Loucy (cell line): ENCODE measurements at regions not wholly inside any gene's neighbourhood (a gene's known extent, or its start where the extent isn't known, plus 50 kb on each side); places are given as distances from the start of the nearest gene placed in this dataset.

Experiments used
- CTCF ChIP-seq: fragments of 200-600 bp; sonication (generic); conservative IDR thresholded peaks from 2 replicates; pipeline ENCODE4 v1.5.1; 2014; ENCODE audit warnings: mild to moderate bottlenecking, antibody characterized with exemption, low read length
- EZH2phosphoT487 ChIP-seq: fragments of 200-600 bp; IDR thresholded peaks from 2 replicates; pipeline ENCODE4 v1.6.1; 2018; ENCODE audit warnings: antibody characterized with exemption, mild to moderate bottlenecking, moderate library complexity, borderline replicate concordance

- TF ChIP-seq CTCF (peak; percentile 66), EZH2phosphoT487 (no peak)
These were observed 648.5 kb upstream of the LRRN3 start for GRCh38 chr7:110442381-110442837.
